AG10803 (cell line): ENCODE measurements at regions not wholly inside any gene's neighbourhood (a gene's known extent, or its start where the extent isn't known, plus 50 kb on each side); places are given as distances from the start of the nearest gene placed in this dataset.
A peak's percentile ranks its signal among the peaks of the same experiment; 100 is the strongest.

Experiments used
- DNase-seq: peaks from one replicate; pipeline ENCODE4 v3.0.0; 2010; ENCODE audit warnings: low read depth
- H3K4me3 ChIP-seq: 2 replicates; pipeline ENCODE4 v1.5.1; 2011; ENCODE audit warnings: mild to moderate bottlenecking, low read length, control low read depth
- TF ChIP-seq, protein P1 (sequence below): conservative IDR thresholded peaks from 2 replicates; pipeline ENCODE4 v1.5.1; 2011; ENCODE audit warnings: mild to moderate bottlenecking, low read length, control low read depth, inconsistent platforms

DNA sequence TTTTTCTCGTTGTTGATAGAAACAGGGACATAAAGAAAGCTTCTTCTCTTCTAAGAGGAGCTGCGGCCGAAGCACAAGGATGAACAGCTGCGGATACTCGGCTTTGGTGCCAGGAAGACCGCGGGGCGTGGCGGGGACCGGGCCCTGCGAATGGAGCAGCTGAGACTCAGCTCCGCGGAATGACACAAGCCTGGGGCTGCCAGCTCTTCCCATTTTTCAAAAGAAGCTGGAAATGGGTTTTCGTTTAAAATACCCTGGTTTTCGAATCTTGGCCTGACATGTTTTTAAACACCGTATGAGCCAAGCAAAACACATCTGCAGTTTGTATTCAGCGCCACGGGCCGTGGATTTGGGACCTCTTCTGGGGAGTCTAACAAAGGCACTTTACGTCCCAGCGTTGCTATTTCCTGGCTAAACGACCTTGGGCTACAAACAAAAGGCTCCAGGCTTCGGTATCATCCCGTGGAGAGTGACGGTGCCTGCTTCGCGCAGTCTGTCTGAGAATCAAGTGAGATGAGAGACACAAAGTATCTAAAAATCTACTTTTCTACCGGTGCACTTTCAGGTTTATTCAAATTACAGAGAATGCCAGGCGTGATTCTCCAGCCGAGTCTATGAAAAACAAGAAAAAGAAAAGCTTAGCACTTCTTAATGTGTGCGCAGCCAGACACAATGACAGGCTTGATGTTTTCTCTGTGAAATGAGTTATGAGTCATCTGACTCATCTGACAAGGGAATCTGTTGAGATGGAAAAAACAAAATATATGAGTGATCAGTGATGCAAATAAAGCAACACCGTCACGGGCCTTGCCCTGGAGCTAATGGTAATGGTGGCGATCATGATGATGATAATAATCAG is 114.0 kb upstream of the TMEM132D start:
- no peak overlapping the region for H3K4me3 ChIP-seq
- TF ChIP-seq, protein P1, sequence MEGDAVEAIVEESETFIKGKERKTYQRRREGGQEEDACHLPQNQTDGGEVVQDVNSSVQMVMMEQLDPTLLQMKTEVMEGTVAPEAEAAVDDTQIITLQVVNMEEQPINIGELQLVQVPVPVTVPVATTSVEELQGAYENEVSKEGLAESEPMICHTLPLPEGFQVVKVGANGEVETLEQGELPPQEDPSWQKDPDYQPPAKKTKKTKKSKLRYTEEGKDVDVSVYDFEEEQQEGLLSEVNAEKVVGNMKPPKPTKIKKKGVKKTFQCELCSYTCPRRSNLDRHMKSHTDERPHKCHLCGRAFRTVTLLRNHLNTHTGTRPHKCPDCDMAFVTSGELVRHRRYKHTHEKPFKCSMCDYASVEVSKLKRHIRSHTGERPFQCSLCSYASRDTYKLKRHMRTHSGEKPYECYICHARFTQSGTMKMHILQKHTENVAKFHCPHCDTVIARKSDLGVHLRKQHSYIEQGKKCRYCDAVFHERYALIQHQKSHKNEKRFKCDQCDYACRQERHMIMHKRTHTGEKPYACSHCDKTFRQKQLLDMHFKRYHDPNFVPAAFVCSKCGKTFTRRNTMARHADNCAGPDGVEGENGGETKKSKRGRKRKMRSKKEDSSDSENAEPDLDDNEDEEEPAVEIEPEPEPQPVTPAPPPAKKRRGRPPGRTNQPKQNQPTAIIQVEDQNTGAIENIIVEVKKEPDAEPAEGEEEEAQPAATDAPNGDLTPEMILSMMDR = no peak
- no peak for DNase-seq

DNA sequence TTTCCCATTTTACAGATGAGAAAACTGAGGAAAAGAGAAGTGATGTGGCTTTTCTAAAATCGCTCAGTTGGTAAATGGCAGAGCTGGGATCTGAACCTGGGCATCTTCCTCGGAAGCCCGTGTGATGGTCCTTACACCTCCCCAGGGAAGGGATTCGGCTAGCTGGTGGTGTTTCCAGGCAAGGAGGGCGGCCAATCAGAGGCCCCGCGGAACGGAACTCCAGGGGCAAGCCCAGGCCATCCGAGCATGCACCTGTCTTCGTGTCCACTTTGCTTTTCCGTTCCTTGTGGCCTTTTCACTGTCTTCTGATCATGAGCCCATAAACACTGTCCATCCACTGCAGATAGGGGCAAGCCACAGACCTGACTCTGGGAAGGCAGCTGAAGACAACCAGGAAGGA is 114.8 kb upstream of the TMEM132D start:
- no peak for DNase-seq
- TF ChIP-seq, protein P1 = no peak
- no peak overlapping the region for H3K4me3 ChIP-seq

DNA sequence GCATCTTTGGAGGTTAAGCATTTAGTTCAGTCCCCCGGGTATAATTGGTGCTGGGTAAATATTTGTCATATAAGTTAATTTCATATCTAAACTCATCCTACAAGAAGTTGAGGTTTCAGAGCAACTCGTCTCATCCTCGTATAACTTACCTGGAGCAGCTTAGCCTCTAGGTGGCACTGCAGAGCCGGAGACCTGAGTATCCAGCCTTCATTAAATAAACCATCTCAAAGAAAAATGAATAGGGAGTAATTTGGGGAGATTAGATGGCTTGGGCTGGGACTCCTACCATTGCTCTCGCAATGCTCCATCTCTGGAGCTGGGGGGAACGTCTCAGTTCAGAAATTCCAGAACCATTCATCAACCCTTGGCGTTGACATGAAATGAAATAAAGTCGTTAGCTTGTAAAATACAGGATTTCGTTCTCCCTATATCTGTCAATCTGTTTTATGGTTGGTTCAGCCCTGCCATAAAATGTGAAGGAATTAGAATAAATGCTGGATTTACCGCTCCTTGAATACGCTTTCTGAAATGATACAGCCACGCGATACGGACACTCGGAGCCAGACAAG is 122.9 kb upstream of the TMEM132D start:
- H3K4me3 ChIP-seq = no peak overlapping the region
- TF ChIP-seq, protein P1 = peak; percentile 55
- no peak for DNase-seq

GRCh38 chr12:130027798-130028197 is 124.0 kb upstream of the TMEM132D start:
- DNase-seq = no peak
- H3K4me3 ChIP-seq = no peak overlapping the region
- TF ChIP-seq, protein P1 = no peak

DNA sequence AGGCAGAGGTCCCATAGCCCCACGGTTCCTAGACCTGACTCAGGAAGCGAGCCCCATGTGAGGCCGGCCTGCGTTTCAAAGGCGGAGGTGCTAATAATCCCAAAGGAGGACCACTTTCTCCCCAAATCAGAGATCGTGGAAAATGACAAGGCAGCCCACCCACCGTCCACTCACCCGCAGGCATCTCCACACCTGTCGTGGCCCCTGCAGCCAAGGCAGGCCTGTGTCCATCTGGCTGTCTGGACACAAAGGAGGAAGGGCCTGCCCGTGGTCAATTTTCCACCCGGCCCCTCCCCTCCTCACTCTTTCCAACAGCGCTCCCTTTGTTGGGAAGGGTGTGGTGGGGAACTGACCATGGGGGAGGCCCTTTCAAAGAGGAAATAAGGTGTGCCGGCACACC is 125.3 kb upstream of the TMEM132D start:
- no peak for DNase-seq
- TF ChIP-seq, protein P1 = no peak
- no peak overlapping the region for H3K4me3 ChIP-seq

GRCh38 chr12:130031041-130031440 is 127.2 kb upstream of the TMEM132D start:
- TF ChIP-seq, protein P1 = no peak
- DNase-seq = no peak
- H3K4me3 ChIP-seq = no peak overlapping the region
